ENCODE measurements at regions not wholly inside any gene's neighbourhood (a gene's known extent, or its start where the extent isn't known, plus 50 kb on each side); places are given as distances from the start of the nearest gene placed in this dataset.

GRCh38 chr9:135308821-135309762 is 170.5 kb upstream of the PPP1R26 start:
- no peak for DNase-seq (ENCODE audit: low read depth in 2 of 2)

- no peak for DNase-seq (ENCODE audit: low read depth in 2 of 2)
These were observed 169.8 kb upstream of the PPP1R26 start for GRCh38 chr9:135309763-135310125.

- no peak for DNase-seq (ENCODE audit: low read depth in 2 of 2)
These were observed 169.4 kb upstream of the PPP1R26 start for GRCh38 chr9:135310134-135310533.

GRCh38 chr9:135315572-135315971 is 164.0 kb upstream of the PPP1R26 start:
- no peak for DNase-seq (ENCODE audit: low read depth in 2 of 2)

GRCh38 chr9:135320331-135320730 is 159.3 kb upstream of the PPP1R26 start:
- DNase-seq (ENCODE audit: low read depth in 2 of 2): no peak

DNA sequence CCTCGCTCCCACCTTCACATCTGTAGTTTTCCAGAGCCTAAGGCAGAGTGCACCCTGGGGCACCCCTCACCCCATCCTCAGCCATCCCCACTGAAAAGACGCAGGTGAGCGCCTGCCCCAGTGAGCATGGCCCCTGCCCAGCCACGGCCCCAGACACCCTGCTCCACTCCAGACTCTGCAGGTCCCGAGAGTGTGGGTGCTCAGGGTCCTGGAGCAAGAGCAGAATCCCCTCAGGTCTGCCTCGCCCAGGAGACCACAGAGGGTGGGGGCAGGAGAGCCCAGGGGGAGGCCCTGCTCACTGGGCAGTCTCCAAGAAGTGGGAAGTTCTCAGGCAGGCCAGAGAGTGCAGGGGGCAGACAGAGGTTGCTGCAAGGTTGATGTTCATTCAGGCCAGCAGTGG is 158.6 kb upstream of the PPP1R26 start:
- DNase-seq (ENCODE audit: low read depth in 2 of 2): no peak

GRCh38 chr9:135321580-135321979 is 158.0 kb upstream of the PPP1R26 start:
- no peak for DNase-seq (ENCODE audit: low read depth in 2 of 2)

DNA sequence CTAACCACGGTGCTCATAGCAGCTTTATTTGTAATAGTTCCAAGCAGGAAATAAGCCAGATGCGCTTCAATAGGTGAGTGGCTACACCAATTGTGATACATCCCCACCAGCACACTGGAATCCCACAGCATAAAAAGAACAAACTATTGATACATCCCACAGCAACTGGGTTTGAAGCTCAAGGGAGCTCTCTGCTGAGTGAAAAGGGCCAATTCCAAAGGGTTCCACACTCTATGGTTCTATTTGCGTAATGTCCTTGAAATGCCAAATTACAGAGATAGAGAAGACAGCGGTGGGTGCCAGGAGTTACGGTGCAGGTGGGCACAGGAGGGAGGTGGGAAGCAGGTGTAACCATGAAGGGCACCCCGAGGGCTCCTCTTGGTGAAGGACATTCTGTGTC is 155.3 kb upstream of the PPP1R26 start:
- no peak for DNase-seq (ENCODE audit: low read depth in 2 of 2)

DNA sequence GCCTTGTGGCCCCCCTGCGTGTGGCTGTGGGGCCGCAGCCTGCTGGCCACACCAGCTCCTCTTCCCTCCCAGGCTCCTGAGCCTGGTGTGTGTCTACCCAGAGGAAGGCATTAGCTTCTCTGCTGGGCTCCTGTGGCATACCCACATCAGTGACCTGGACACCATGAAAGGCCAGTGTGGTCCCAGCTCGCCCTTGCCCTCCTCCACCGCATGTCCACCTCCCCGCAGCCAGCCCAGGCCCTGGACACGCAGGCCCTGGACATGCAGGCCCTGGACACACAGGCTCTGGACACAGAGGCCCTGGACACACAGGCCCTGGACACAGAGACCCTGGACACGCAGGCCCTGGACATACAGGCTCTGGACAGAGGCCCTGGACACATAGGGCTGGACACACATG is 153.4 kb upstream of the PPP1R26 start:
- no peak for DNase-seq (ENCODE audit: low read depth in 2 of 2)

- DNase-seq (ENCODE audit: low read depth in 2 of 2): no peak
These were observed 152.9 kb upstream of the PPP1R26 start for GRCh38 chr9:135326633-135327152.

GRCh38 chr9:135328485-135329417 is 150.8 kb upstream of the PPP1R26 start:
- no peak for DNase-seq (ENCODE audit: low read depth in 2 of 2)

GRCh38 chr9:135329571-135330306 is 149.8 kb upstream of the PPP1R26 start:
- DNase-seq (ENCODE audit: low read depth in 2 of 2): no peak

- DNase-seq (ENCODE audit: low read depth in 2 of 2): no peak
These were observed 149.3 kb upstream of the PPP1R26 start for GRCh38 chr9:135330307-135330631.

DNA sequence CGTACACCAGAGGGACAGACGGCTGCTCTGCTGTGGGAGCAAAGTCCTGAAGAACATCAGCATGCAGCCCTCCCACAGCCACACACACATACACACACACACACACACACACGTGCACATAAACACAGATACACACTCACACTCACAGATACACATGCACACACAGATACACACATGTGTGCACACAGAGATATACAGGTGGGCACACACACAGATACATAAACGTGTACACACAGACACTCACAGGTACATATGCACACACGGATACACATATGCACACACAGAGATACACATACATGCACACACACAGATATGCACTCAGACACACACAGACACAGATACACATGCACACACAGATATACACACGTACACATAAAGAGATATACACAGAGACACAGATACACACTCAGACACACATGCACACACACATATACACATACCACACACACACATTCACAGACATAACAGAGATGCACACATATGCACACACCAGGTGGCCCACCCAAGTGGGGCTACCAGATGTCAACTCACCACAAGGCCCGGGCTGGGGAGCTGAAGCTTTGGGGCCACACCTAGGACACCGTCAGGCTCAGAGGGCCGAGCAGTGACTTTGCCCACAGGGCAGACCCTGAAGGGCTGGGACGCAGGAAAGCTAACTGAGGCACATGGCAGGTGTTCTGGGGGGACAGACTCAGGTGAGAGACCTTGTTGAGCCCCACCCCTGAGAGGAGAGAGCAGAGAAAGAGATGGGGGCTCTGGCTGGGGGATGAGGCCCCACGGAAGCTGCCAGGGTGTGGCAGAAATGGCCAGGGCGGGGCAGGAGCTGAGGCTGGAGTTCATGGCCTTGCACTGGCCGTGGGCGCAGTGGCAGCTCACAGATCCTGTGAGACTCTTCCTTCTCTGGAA is 148.6 kb upstream of the PPP1R26 start:
- DNase-seq (ENCODE audit: low read depth in 2 of 2): no peak

- no peak for DNase-seq (ENCODE audit: low read depth in 2 of 2)
These were observed 147.1 kb upstream of the PPP1R26 start for GRCh38 chr9:135332516-135332915.

DNA sequence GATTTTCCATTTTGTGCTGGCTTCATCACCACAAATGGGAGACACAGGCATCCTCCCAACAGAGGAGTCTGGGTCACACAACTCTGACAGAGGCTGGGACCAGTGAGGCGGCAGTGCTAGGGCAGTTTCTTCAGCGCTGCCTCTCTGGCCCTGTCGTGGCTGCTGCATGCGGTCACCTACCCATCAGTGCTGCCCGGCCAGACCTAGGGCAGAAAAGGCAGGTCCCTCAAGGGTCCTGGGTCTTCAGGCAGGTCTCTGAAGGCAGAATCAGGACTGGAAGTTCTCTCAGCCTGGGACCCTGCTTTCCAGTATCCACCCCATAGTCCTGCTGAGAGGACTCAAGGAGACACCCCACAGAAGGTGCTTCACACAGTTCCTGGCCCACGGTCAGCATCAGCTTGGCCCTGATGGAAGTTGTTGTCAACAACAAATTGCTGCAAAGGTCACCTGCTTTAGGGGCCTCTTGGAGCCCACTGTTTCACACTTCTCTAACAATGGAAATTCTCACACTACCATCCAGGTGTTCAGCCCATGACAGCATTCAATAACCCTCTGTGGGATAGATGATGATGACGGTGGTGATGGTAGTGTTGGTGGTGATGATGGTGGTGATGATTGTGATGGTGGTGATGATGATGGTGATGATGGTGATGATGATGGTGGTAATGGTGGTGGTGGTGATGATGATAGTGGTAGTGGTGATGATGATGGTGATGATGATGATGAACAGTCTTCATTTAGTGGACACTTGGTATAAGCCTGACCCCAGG is 146.4 kb upstream of the PPP1R26 start:
- no peak for DNase-seq (ENCODE audit: low read depth in 2 of 2)

GRCh38 chr9:135334953-135335460 is 144.6 kb upstream of the PPP1R26 start:
- DNase-seq (ENCODE audit: low read depth in 2 of 2): no peak

DNA sequence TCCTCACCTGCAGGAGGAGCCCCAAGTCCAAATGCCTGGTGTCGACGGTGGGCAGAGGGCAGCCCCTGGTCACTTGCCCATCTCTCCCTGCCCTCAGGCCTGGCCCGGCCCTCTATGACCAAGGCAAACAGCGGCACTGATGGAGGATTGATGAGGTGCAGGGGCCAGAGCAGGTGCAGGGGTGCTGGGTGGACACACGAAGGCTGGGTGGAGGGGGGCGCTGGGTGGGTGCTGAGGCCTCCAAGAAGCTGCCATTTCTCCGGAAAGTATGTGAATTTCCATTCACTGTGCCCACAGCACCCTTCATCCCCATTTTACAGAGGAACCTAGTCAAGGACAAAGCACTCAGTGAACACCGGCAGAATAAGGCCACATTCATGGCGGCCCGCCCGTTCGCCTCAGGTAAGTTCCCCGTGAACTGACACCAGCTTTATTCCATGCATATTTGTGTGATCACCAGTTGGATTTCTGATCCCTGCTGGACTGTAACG is 143.8 kb upstream of the PPP1R26 start:
- DNase-seq (ENCODE audit: low read depth in 2 of 2): no peak

- DNase-seq (ENCODE audit: low read depth in 2 of 2): no peak
These were observed 142.7 kb upstream of the PPP1R26 start for GRCh38 chr9:135336722-135337527.

Data from stimulated activated CD4-positive, alpha-beta T cell treated with anti-CD3 and anti-CD28 coated beads, Interleukin-1b, Interleukin-23, amount 100 ng/mL, for 1 hour (primary cell).